Type B pancreatic cell (in vitro differentiated cells): ENCODE measurements at regions not wholly inside any gene's neighbourhood (a gene's known extent, or its start where the extent isn't known, plus 50 kb on each side); places are given as distances from the start of the nearest gene placed in this dataset.
"Not testable (repeated sequence)": the region's sequence is repeated elsewhere in the genome, so short reads cannot be mapped to it uniquely, and the experiment has no call there.

Experiments
- DNase-seq: peaks from one replicate; pipeline ENCODE4 v3.0.0; 2021; ENCODE audit warnings: mixed read lengths; ENCODE audit not compliant: unreplicated experiment; ENCODE audit errors: extremely low spot score
- H3K27ac Mint-ChIP-seq: 2 replicates; pipeline ENCODE4 v1.8.0; 2021; ENCODE audit warnings: mild to moderate bottlenecking, mixed read lengths
- H3K27me3 Mint-ChIP-seq: 2 replicates; pipeline ENCODE4 v1.8.0; 2021; ENCODE audit warnings: mixed read lengths
- H3K36me3 Mint-ChIP-seq: 2 replicates; pipeline ENCODE4 v1.8.0; 2021; ENCODE audit warnings: mixed read lengths
- H3K4me1 Mint-ChIP-seq: one replicate; pipeline ENCODE4 v1.8.0; 2021; ENCODE audit warnings: mixed read lengths; ENCODE audit not compliant: unreplicated experiment
- H3K4me3 Mint-ChIP-seq: 2 replicates; pipeline ENCODE4 v1.8.0; 2021; ENCODE audit warnings: mild to moderate bottlenecking, mixed read lengths
- H3K9me3 Mint-ChIP-seq: 2 replicates; pipeline ENCODE4 v1.8.0; 2021; ENCODE audit warnings: mixed read lengths
- TF ChIP-seq, protein P1 (sequence below): fragments of 200-600 bp; sonication (generic); conservative IDR thresholded peaks from 2 replicates; pipeline ENCODE4 v1.5.0; 2021; ENCODE audit warnings: antibody characterized with exemption, mild to moderate bottlenecking

DNA sequence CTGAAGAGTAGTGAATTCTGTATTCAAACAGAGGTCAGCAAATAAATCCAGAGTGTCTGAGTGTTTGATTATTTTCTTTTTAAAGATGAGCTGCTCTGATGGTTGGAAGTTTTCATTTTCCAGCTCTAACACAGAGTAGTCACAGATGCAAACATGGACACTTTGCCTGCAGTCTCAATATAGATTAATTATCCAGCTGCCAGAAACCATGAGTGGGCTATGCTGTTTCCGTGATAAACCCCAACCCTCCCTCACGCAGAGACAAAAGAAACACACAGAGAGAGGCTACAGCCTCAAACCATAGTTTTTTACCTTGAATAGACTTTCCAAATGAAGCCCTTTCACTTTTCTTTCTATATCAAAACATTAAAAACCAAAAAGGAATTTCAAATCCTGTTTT lies 884.7 kb downstream of the DIAPH3 start:
- Mint-ChIP-seq H3K27ac (no peak overlapping the region), H3K9me3 (no peaks in the 10 kb centered on the region), H3K4me3 (no peak overlapping the region), H3K36me3 (no peaks in the 10 kb centered on the region), H3K4me1 (peaks cover 22% of the 10 kb centered on the region), H3K27me3 (no peaks in the 10 kb centered on the region)
- TF ChIP-seq, protein P1, sequence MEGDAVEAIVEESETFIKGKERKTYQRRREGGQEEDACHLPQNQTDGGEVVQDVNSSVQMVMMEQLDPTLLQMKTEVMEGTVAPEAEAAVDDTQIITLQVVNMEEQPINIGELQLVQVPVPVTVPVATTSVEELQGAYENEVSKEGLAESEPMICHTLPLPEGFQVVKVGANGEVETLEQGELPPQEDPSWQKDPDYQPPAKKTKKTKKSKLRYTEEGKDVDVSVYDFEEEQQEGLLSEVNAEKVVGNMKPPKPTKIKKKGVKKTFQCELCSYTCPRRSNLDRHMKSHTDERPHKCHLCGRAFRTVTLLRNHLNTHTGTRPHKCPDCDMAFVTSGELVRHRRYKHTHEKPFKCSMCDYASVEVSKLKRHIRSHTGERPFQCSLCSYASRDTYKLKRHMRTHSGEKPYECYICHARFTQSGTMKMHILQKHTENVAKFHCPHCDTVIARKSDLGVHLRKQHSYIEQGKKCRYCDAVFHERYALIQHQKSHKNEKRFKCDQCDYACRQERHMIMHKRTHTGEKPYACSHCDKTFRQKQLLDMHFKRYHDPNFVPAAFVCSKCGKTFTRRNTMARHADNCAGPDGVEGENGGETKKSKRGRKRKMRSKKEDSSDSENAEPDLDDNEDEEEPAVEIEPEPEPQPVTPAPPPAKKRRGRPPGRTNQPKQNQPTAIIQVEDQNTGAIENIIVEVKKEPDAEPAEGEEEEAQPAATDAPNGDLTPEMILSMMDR: no peak
- DNase-seq: no peak

DNA sequence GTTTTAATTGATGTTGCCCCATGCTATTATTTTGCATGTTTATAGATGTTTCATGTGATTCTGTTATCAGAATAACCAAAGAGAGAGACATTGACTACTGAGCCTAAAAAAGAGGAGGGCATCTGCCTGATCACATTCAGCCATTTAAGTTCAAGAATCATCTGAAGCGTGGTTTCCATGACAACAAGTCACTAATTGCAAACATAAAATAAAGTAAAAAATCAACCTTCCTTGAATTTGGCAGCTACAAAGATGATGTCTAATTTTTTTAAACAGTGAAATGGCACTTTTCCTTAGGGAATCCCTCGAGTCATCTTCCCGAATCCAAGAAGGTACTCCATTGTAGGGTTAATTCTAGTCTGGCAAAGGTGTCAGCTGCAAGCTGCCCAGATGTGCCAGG lies 884.2 kb downstream of the DIAPH3 start:
- no peak for DNase-seq
- Mint-ChIP-seq H3K9me3 (no peaks in the 10 kb centered on the region), H3K27me3 (no peaks in the 10 kb centered on the region), H3K36me3 (no peaks in the 10 kb centered on the region), H3K27ac (no peak overlapping the region), H3K4me3 (no peak overlapping the region), H3K4me1 (peaks cover 22% of the 10 kb centered on the region)
- TF ChIP-seq, protein P1: no peak

DNA sequence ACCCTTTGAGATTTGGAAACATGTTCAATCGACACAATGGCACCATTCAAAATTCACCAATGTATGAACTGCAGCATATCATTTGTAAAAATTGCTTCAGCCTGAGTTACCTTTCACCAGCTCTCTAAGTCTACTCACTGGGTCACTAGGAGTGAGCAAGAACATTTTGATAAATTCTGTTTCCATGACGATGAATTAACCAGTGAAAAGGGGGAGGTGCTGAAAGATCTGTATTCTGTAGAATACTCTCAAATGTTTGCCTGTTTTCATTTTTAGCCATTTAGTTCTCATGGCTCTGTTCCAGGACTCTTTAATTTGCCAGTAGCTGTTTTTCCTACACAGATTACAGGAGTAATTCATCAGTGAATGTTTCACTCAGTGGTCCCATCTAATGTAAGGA lies 883.4 kb downstream of the DIAPH3 start:
- DNase-seq: no peak
- peaks cover 22% of the 10 kb centered on the region for H3K4me1 Mint-ChIP-seq
- H3K9me3 Mint-ChIP-seq: no peaks in the 10 kb centered on the region
- H3K36me3 Mint-ChIP-seq: no peaks in the 10 kb centered on the region
- TF ChIP-seq, protein P1: no peak
- H3K27ac Mint-ChIP-seq: no peak overlapping the region
- no peak overlapping the region for H3K4me3 Mint-ChIP-seq
- no peaks in the 10 kb centered on the region for H3K27me3 Mint-ChIP-seq

DNA sequence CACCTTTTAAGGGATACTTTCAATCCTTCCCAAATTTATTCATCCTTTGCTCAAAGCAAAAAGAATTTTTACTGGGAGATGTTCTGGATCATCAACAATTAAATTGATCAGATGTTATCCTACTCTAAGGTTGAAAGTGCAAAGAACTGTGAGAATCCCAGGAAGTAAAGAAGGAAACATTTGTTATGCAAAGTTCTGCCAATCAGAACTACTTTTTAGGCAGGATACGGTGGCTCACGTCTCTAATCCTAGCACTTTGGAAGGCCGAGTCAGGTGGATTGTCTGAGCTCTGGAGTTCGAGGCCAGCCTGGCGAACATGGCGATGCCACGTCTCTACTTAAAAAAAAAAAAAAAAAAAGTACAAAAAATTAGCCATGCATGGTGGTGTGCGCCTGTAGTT lies 882.3 kb downstream of the DIAPH3 start:
- Mint-ChIP-seq H3K27ac (no peak overlapping the region), H3K4me3 (no peak overlapping the region), H3K9me3 (no peaks in the 10 kb centered on the region), H3K4me1 (peaks cover 22% of the 10 kb centered on the region), H3K36me3 (no peaks in the 10 kb centered on the region), H3K27me3 (no peaks in the 10 kb centered on the region)
- DNase-seq: no peak
- TF ChIP-seq, protein P1: no peak

DNA sequence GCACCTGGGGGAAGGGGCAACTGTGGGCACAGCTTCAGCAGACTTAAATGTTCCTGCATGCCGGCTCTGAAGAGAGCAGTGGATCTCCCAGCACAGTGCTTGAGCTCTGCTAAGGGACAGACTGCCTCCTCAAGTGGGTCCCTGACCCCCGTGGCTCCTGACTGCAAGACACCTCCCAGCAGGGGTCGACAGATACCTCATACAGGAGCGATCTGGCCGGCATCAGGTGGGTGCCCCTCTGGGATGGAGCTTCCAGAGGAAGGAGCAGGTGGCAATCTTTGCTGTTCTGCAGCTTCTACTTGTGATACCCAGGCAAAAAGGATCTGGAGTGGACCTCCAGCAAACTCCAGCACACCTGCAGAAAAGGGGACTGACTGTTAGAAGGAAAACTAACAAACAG lies 871.5 kb downstream of the DIAPH3 start:
- not testable (repeated sequence) for DNase-seq, H3K4me3 Mint-ChIP-seq, H3K27ac Mint-ChIP-seq, H3K36me3 Mint-ChIP-seq, H3K4me1 Mint-ChIP-seq, H3K27me3 Mint-ChIP-seq
- H3K9me3 Mint-ChIP-seq: peaks cover 13% of the 10 kb centered on the region

DNA sequence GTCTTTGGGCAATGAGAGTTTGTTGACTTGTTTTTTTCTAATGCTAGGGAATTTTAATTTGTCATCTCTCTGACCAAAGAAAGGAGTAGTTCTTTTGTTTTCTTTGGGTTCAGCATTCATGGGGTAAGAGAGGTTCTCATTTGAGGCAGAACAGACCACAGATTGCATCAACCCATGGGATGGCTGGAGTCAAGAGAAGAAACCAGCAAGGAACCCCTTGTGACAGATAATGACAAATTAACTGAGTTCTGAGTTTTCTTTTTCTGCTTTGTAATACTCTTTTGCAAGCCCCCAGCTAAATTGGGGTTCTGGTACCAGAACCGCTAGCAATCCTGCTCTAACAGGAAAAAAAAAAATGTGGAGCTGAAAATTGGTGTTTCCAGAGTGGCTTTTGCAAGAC lies 864.1 kb downstream of the DIAPH3 start:
- Mint-ChIP-seq H3K9me3 (peaks cover 17% of the 10 kb centered on the region), H3K36me3 (no peaks in the 10 kb centered on the region), H3K4me1 (peaks cover 6% of the 10 kb centered on the region), H3K27me3 (no peaks in the 10 kb centered on the region), H3K4me3 (no peak overlapping the region), H3K27ac (no peak overlapping the region)
- DNase-seq: no peak
- TF ChIP-seq, protein P1: no peak
